ENCODE measurements at regions not wholly inside any gene's neighbourhood (a gene's known extent, or its start where the extent isn't known, plus 50 kb on each side); places are given as distances from the start of the nearest gene placed in this dataset.

DNA sequence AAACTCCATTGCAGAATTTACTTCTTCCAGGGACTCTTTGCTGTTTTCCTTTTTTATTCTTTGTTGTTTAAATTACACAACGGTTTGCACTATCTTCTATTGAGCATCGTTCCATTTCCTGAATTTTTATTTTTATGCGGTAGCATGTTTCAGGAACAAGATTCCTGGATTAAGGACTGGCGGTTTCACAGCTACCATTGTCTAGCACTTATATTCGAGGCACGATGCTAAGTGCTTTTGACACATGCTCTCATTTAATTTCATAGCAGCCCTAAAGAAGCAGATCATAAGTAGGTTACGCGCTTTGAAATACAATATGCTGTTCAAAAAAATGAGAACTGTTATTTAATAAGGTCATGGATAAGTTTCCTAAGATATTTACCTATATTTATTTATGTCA lies 354.4 kb downstream of the ARL6IP6 start:
- TF ChIP-seq, protein P1, sequence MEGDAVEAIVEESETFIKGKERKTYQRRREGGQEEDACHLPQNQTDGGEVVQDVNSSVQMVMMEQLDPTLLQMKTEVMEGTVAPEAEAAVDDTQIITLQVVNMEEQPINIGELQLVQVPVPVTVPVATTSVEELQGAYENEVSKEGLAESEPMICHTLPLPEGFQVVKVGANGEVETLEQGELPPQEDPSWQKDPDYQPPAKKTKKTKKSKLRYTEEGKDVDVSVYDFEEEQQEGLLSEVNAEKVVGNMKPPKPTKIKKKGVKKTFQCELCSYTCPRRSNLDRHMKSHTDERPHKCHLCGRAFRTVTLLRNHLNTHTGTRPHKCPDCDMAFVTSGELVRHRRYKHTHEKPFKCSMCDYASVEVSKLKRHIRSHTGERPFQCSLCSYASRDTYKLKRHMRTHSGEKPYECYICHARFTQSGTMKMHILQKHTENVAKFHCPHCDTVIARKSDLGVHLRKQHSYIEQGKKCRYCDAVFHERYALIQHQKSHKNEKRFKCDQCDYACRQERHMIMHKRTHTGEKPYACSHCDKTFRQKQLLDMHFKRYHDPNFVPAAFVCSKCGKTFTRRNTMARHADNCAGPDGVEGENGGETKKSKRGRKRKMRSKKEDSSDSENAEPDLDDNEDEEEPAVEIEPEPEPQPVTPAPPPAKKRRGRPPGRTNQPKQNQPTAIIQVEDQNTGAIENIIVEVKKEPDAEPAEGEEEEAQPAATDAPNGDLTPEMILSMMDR (IDR thresholded peaks at IDR 0.05; ENCODE audit: insufficient read depth, low read length), result no peak
- TF ChIP-seq POLR2AphosphoS5 (IDR thresholded peaks at IDR 0.05; ENCODE audit: low read depth), result no peak

Data from HL-60 (cell line).